Loucy (cell line): ENCODE measurements at regions not wholly inside any gene's neighbourhood (a gene's known extent, or its start where the extent isn't known, plus 50 kb on each side); places are given as distances from the start of the nearest gene placed in this dataset.

Experiments
- H2AFZ ChIP-seq: fragments of 200-600 bp; sonication (generic); 2 replicates; pipeline ENCODE4 v1.6.0; 2016; ENCODE audit warnings: antibody characterized with exemption, mild to moderate bottlenecking, low read length, moderate library complexity
- H3F3A ChIP-seq: fragments of 200-600 bp; 2 replicates; pipeline ENCODE4 v1.6.0; 2016; ENCODE audit warnings: antibody characterized with exemption, low read depth, mild to moderate bottlenecking
- H3K27me3 ChIP-seq: fragments of 200-600 bp; sonication (generic); 2 replicates; pipeline ENCODE4 v1.6.1; 2014; ENCODE audit warnings: low read length, mild to moderate bottlenecking; ENCODE audit not compliant: insufficient read depth, poor library complexity, severe bottlenecking
- H3K36me3 ChIP-seq: fragments of 200-600 bp; sonication (generic); 2 replicates; pipeline ENCODE4 v1.6.1; 2016; ENCODE audit warnings: low read length; ENCODE audit not compliant: insufficient read depth
- H3K4me1 ChIP-seq: fragments of 200-600 bp; sonication (generic); 2 replicates; pipeline ENCODE4 v1.5.1; 2014; ENCODE audit warnings: low read length, mild to moderate bottlenecking; ENCODE audit not compliant: insufficient read depth, poor library complexity, severe bottlenecking
- H3K4me2 ChIP-seq: fragments of 200-600 bp; sonication (generic); 2 replicates; pipeline ENCODE4 v1.6.0; 2014; ENCODE audit warnings: antibody characterized with exemption, low read length, low read depth, mild to moderate bottlenecking; ENCODE audit not compliant: poor library complexity, severe bottlenecking
- H3K4me3 ChIP-seq: fragments of 200-600 bp; sonication (generic); 2 replicates; pipeline ENCODE4 v1.5.1; 2014; ENCODE audit warnings: low read length, mild to moderate bottlenecking, mixed read lengths; ENCODE audit not compliant: poor library complexity, severe bottlenecking
- H3K79me2 ChIP-seq: fragments of 200-600 bp; sonication (generic); 2 replicates; pipeline ENCODE4 v1.6.1; 2014; ENCODE audit warnings: low read length; ENCODE audit not compliant: insufficient read depth
- H3K9ac ChIP-seq: fragments of 200-600 bp; sonication (generic); 2 replicates; pipeline ENCODE4 v1.6.0; 2014; ENCODE audit warnings: mild to moderate bottlenecking, low read depth, low read length, moderate library complexity; ENCODE audit not compliant: poor library complexity, severe bottlenecking
- H3K9me2 ChIP-seq: fragments of 200-600 bp; sonication (generic); replicated peaks from 2 replicates; pipeline ENCODE4 v1.6.1; 2016; ENCODE audit warnings: low read depth, low read length, mixed read lengths
- H3K9me3 ChIP-seq: fragments of 200-600 bp; sonication (generic); 2 replicates; pipeline ENCODE4 v1.6.1; 2014; ENCODE audit warnings: mild to moderate bottlenecking, antibody characterized with exemption, low read length, low read depth; ENCODE audit not compliant: insufficient read depth
- H4K20me1 ChIP-seq: fragments of 200-600 bp; sonication (generic); 2 replicates; pipeline ENCODE4 v1.6.0; 2014; ENCODE audit warnings: antibody characterized with exemption, low read length, mild to moderate bottlenecking; ENCODE audit not compliant: insufficient read depth, poor library complexity, severe bottlenecking
- CTCF ChIP-seq: fragments of 200-600 bp; sonication (generic); conservative IDR thresholded peaks from 2 replicates; pipeline ENCODE4 v1.5.1; 2014; ENCODE audit warnings: mild to moderate bottlenecking, antibody characterized with exemption, low read length
- EZH2phosphoT487 ChIP-seq: fragments of 200-600 bp; IDR thresholded peaks from 2 replicates; pipeline ENCODE4 v1.6.1; 2018; ENCODE audit warnings: antibody characterized with exemption, mild to moderate bottlenecking, moderate library complexity, borderline replicate concordance

GRCh38 chr20:12815778-12816408 is 192.9 kb upstream of the SPTLC3 start:
- H4K20me1 ChIP-seq, result no peaks in the 10 kb centered on the region
- no peaks in the 10 kb centered on the region for H3K4me1 ChIP-seq
- H3K9me3 ChIP-seq, result no peaks in the 10 kb centered on the region
- TF ChIP-seq CTCF, result no peak
- TF ChIP-seq EZH2phosphoT487, result no peak
- H3K4me2 ChIP-seq, result no peak overlapping the region
- H3K27me3 ChIP-seq, result no peaks in the 10 kb centered on the region
- no peaks in the 10 kb centered on the region for H3F3A ChIP-seq
- H3K9me2 ChIP-seq, result no peaks in the 10 kb centered on the region
- no peak overlapping the region for H3K4me3 ChIP-seq
- H3K9ac ChIP-seq, result no peak overlapping the region
- H2AFZ ChIP-seq, result no peak overlapping the region
- no peaks in the 10 kb centered on the region for H3K36me3 ChIP-seq
- no peaks in the 10 kb centered on the region for H3K79me2 ChIP-seq

- Histone ChIP-seq H3K27me3 (no peaks in the 10 kb centered on the region), H3K9ac (no peak overlapping the region), H3F3A (no peaks in the 10 kb centered on the region), H2AFZ (no peak overlapping the region), H3K9me2 (no peaks in the 10 kb centered on the region), H3K36me3 (no peaks in the 10 kb centered on the region), H3K4me3 (no peak overlapping the region), H3K79me2 (no peaks in the 10 kb centered on the region), H3K9me3 (no peaks in the 10 kb centered on the region), H3K4me2 (no peak overlapping the region), H3K4me1 (no peaks in the 10 kb centered on the region), H4K20me1 (no peaks in the 10 kb centered on the region)
- no peak for TF ChIP-seq EZH2phosphoT487
- TF ChIP-seq CTCF, result no peak
Observed at GRCh38 chr20:12821249-12821648, 187.5 kb upstream of the SPTLC3 start.

GRCh38 chr20:12823734-12824133 is 185.0 kb upstream of the SPTLC3 start:
- Histone ChIP-seq H3K27me3 (no peaks in the 10 kb centered on the region), H3K9ac (no peak overlapping the region)
- TF ChIP-seq CTCF (no peak), EZH2phosphoT487 (no peak)

More at GRCh38 chr20:12823734-12824133, 185.0 kb upstream of the SPTLC3 start:
- no peak overlapping the region for H2AFZ ChIP-seq
- H4K20me1 ChIP-seq, result no peaks in the 10 kb centered on the region
- no peaks in the 10 kb centered on the region for H3F3A ChIP-seq
- no peak overlapping the region for H3K4me2 ChIP-seq
- no peaks in the 10 kb centered on the region for H3K79me2 ChIP-seq
- no peaks in the 10 kb centered on the region; the same call in 1 of the 2 replicates for H3K9me3 ChIP-seq
- no peaks in the 10 kb centered on the region for H3K9me2 ChIP-seq
- no peak overlapping the region for H3K4me3 ChIP-seq
- H3K36me3 ChIP-seq, result no peaks in the 10 kb centered on the region
- H3K4me1 ChIP-seq, result no peaks in the 10 kb centered on the region
